RPMI8226 (cell line): ENCODE measurements at regions not wholly inside any gene's neighbourhood (a gene's known extent, or its start where the extent isn't known, plus 50 kb on each side); places are given as distances from the start of the nearest gene placed in this dataset.
A peak's percentile ranks its signal among the peaks of the same experiment; 100 is the strongest.

ENCODE experiments used
- DNase-seq: peaks from one replicate; pipeline ENCODE4 v3.0.0-alpha.2; 2015

DNA sequence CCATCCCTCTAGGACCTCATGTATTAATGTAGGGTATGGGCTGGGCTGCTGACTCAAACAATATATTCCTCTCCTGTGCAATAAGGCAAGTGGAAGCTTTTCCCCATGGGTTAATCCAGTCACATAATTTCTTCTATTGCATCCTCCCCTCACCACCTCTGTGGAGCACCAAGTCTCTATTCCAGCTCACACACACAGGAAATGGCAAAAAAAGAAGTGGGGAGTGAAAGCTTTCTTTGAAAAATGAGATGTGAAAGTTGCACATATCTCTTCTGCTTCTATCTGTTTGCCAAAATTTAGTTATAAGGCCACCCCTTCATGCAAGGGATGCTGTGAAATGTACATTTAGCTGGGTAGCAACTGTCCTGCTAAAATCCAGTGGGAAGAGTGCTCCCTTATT, 121.3 kb downstream of the CDC42EP3 start:
- no peak for DNase-seq

GRCh38 chr2:37551783-37552182, 119.7 kb downstream of the CDC42EP3 start:
- DNase-seq: no peak

GRCh38 chr2:37552339-37552738, 119.1 kb downstream of the CDC42EP3 start:
- DNase-seq: no peak

- DNase-seq: no peak
Observed at GRCh38 chr2:37553411-37554154, 117.9 kb downstream of the CDC42EP3 start.

- no peak for DNase-seq
Observed at GRCh38 chr2:37554155-37554510, 117.3 kb downstream of the CDC42EP3 start.

GRCh38 chr2:37554687-37555086, 116.8 kb downstream of the CDC42EP3 start:
- no peak for DNase-seq

DNA sequence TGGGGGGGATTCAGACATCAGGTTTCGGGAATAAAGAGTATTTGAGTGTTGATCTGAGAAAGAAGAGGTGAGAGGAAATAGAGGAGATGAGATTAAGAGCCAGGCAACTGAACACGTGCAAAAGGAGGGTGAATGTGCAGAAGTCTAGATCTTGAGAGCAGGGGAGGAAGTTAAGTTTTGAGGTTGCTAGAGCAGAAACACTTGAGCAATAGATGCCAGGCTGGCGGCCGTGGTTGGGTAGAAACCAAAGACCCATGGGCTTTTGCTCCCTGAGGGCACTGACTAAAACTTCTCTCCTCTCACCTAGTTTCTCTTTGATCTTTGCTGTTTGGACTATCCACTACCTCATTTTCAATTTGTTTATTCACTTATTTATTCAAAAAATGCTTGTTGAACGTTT, 116.0 kb downstream of the CDC42EP3 start:
- no peak for DNase-seq

- no peak for DNase-seq
Observed at GRCh38 chr2:37556256-37556655, 115.2 kb downstream of the CDC42EP3 start.

GRCh38 chr2:37558623-37559022, 112.8 kb downstream of the CDC42EP3 start:
- DNase-seq: peak; percentile 13

- no peak for DNase-seq
Observed at GRCh38 chr2:37560241-37560848, 111.1 kb downstream of the CDC42EP3 start.

DNA sequence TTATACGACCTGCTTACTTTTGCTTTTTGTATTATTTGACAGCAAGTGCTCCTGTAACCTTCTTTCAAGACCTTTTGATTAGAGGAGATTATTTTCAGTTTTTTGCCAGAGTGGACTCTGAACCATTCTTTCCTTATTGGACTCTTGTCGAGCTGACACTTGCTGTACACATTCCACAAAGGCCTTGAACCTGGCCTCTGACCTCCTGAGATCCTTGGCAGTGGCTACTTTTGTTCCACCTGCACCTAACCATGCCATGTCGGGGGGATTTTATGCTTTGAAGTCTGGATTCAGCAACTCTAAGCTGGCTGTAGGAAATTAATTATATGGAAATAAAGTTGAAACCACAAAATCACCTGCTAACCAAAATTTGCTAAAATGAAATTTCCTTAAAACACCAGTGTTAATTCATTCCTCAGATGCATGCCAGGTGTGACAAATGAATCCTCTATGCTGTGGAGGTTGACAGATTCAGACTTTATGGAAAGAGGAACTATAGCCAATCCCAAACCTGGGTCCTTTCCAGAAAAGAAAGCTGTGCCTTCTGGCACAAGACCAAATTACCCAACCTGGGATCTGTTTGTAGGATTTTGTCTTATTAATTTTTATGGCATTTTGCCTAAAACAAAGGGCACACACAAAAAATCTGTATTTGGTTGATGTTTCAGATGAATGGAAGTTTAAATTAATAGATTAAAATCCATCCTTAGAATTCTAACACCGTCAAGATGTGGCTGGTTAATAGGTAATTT, 110.4 kb downstream of the CDC42EP3 start:
- peak; percentile 11 for DNase-seq

- no peak for DNase-seq
Observed at GRCh38 chr2:37561615-37562569, 109.5 kb downstream of the CDC42EP3 start.

- DNase-seq: no peak
Observed at GRCh38 chr2:37563375-37564015, 107.9 kb downstream of the CDC42EP3 start.

- no peak for DNase-seq
Observed at GRCh38 chr2:37564356-37564755, 107.1 kb downstream of the CDC42EP3 start.

DNA sequence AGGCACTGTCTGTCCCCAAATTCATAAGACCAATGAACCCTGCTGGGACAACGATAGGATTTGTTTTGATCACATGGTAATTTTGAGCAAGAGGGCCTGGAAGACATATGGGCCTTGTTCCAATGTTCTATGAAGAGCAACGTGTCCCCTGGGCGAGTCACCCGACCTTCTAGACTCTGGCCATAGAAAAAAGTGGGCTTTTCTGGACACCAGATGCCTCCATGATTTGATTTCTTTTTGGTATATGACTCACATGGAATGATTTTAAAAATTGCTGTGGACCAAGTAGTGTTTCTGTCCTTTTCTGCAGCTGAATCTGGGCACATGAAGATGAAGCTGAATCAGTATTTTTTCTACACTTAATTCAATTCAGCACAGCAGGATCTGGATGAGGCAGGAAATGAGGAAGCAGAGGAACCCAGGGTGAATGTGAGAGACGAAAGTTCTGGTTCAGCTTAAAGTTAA, 104.9 kb downstream of the CDC42EP3 start:
- DNase-seq: peak; percentile 26

DNA sequence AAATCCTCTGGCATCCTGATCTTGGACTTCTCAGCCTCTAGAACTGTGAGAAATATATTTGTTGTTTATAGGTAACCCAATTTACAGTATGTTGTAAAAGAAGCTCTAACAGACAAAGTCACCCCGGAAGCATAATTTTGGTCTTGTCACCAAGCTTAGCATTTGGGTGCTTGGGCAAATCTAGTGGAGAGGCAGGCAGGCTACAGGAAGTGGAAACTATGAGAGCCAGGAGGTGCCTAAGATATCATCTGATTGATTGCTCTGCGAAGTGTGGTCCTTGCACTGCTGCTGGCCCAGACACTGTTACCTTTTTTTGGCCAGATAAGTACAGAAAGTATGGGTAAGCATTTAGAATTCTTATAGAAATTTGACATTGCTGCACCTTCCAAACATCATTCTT, 102.9 kb downstream of the CDC42EP3 start:
- DNase-seq: no peak

GRCh38 chr2:37569131-37569823, 102.2 kb downstream of the CDC42EP3 start:
- DNase-seq: no peak

DNA sequence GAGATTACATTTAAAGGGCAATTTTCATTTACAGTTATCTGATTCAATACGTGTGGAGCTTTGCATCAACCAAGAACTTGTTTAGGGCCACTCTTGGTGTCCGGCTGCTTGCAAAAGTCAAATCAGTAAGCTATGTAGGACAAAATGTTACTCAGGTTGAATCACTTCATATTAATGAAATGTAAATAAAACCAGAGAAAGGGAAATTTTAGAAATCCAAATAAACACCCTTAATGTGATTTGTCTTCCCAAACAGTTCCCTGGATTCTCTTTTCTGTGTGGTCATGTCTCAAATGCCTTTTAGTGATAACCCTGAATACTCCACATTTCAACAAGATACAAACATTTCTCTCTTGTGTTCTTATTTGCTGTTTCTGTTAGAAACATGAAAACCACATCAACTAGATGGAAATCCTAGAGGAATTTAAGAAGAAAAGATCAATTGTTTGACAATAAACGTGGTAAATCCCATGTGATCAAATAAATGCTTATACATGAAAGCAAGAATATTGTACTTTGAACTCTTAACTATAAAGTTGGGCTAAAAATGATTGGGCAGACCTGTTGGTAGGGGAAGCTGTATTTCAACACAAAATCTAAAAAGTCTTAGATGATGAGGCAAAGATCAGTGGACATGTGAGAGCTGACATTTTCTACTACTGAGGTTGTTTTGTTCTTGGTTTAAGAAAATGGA, 101.3 kb downstream of the CDC42EP3 start:
- no peak for DNase-seq

DNA sequence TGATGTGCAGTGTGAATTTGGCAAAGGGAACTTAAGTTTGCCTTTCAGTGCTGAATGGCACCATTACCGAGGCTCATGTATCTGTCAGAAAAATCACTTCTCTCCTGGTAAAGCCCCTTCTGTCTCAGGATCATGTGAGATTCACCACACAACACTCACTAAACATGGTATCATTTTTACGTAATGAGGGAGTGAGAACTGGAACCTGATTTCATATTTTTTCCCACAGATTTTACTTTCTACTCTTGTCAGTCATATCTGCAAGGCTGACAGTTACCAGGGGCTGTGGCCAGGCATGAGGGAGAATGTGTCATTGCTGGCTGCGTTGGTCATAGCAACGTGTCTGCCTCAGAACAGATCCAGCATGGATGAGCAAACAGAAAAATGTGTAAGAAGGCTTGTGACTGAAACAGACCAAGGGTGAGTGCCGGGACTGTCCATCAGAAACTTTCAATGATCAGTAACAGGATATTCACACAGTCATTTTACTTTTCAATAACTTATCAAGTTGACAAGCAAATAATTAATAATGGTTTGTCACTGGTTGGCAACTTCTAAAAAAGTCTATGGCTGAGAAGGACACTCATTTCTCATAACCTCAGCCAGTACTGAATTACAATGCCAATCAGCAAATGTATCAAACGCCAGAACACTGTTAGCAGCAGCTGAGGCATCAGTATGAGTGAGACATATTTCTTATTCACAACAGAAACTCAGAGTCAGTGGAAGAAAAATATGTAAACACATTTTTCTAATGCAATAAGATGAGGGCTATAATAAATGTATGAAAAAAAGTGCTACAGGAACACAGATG, 100.5 kb downstream of the CDC42EP3 start:
- no peak for DNase-seq

DNA sequence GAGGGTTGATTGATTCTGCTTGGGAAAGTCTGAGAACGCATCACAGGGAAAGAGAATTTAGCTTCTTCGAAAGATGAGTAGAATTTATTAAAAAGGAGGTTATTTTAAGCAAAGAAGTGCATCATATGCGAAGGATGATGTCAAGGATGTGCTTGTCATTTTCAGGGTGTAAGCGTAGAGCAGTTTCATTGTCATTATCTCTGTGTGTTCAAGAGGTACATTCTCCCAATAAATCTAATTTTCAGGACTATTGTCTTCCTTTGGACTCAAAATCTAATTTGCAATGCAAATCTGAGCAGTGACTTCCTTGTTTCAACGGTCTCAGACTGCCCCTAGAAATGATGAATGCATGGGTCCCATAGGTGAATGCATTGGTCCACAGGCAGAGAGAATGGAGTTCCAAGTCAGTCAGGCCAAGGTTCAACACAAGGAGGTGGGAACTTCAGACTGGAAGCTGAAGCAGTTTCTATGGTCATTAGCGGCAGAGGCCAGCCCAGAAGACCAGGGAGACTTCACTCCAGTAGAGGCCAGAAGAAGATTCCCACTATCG, 99.8 kb downstream of the CDC42EP3 start:
- no peak for DNase-seq
